ENCODE measurements at regions not wholly inside any gene's neighbourhood (a gene's known extent, or its start where the extent isn't known, plus 50 kb on each side); places are given as distances from the start of the nearest gene placed in this dataset.

- Histone ChIP-seq H3K27me3 (ENCODE audit: control insufficient read depth in 4 of 4, insufficient read depth in 4 of 4, low read length in 3 of 4) (no peaks in the 10 kb centered on the region), H3K27ac (ENCODE audit: low read depth in 1 of 2, low read length in 2 of 2) (no peak overlapping the region), H3K9ac (ENCODE audit: low read depth in 1 of 2, low read length in 2 of 2) (no peak overlapping the region), H3K9me3 (ENCODE audit: control insufficient read depth in 4 of 4, low read length in 3 of 4) (no peaks in the 10 kb centered on the region), H3K4me1 (ENCODE audit: control insufficient read depth in 4 of 4, insufficient read depth in 4 of 4, low read length in 3 of 4) (no peaks in the 10 kb centered on the region), H3K36me3 (ENCODE audit: control insufficient read depth in 4 of 4, insufficient read depth in 3 of 4, low read depth in 1 of 4, low read length in 3 of 4) (no peaks in the 10 kb centered on the region), H3K4me3 (ENCODE audit: low read depth in 1 of 3, low read length in 3 of 3) (no peak overlapping the region)
- no peak for TF ChIP-seq ATF3 (IDR thresholded peaks at IDR 0.05)
- no peak for TF ChIP-seq NR2F2 (IDR thresholded peaks at IDR 0.05)
- no peak for TF ChIP-seq SP1 (IDR thresholded peaks at IDR 0.05)
- TF ChIP-seq YY1 (IDR thresholded peaks at IDR 0.05) = no peak
- DNase-seq (ENCODE audit: low spot score) = no peak
- 68% methylated on average over 2 of the region's 2 CpGs for WGBS
These were observed 98.1 kb upstream of the PTPRR start for GRCh38 chr12:71018682-71019081.

- no peak for TF ChIP-seq ZBTB33 (IDR thresholded peaks at IDR 0.05)
- TF ChIP-seq RAD21 (IDR thresholded peaks at IDR 0.05) = peak; percentile 75 to 76
- TF ChIP-seq CTCF (IDR thresholded peaks at IDR 0.05; ENCODE audit: low read depth, low read length, missing input control) = peak; percentile 26
- WGBS = 20% methylated on average over 2 of the region's 2 CpGs
- Histone ChIP-seq H3K27me3 (ENCODE audit: control insufficient read depth in 4 of 4, insufficient read depth in 4 of 4, low read length in 3 of 4) (peaks cover 0 to 5% (median 0%) of the 10 kb centered on the region in 4 donors), H3K36me3 (ENCODE audit: control insufficient read depth in 4 of 4, insufficient read depth in 3 of 4, low read depth in 1 of 4, low read length in 3 of 4) (no peaks in the 10 kb centered on the region), H3K27ac (ENCODE audit: low read depth in 1 of 2, low read length in 2 of 2) (no peak overlapping the region), H3K9me3 (ENCODE audit: control insufficient read depth in 4 of 4, low read length in 3 of 4) (no peaks in the 10 kb centered on the region), H3K4me3 (ENCODE audit: low read depth in 1 of 3, low read length in 3 of 3) (no peak overlapping the region), H3K9ac (ENCODE audit: low read depth in 1 of 2, low read length in 2 of 2) (no peak overlapping the region), H3K4me1 (ENCODE audit: control insufficient read depth in 4 of 4, insufficient read depth in 4 of 4, low read length in 3 of 4) (no peaks in the 10 kb centered on the region)
- DNase-seq (ENCODE audit: low spot score) = no peak
These were observed 93.7 kb upstream of the PTPRR start for GRCh38 chr12:71014180-71014785.

GRCh38 chr12:71011261-71011660, 90.7 kb upstream of the PTPRR start:
- Histone ChIP-seq H3K9me3 (ENCODE audit: control insufficient read depth in 4 of 4, low read length in 3 of 4) (no peaks in the 10 kb centered on the region), H3K4me1 (ENCODE audit: control insufficient read depth in 4 of 4, insufficient read depth in 4 of 4, low read length in 3 of 4) (no peaks in the 10 kb centered on the region), H3K9ac (ENCODE audit: low read depth in 1 of 2, low read length in 2 of 2) (no peak overlapping the region), H3K36me3 (ENCODE audit: control insufficient read depth in 4 of 4, insufficient read depth in 3 of 4, low read depth in 1 of 4, low read length in 3 of 4) (no peaks in the 10 kb centered on the region), H3K27ac (ENCODE audit: low read depth in 1 of 2, low read length in 2 of 2) (no peak overlapping the region), H3K27me3 (ENCODE audit: control insufficient read depth in 4 of 4, insufficient read depth in 4 of 4, low read length in 3 of 4) (peaks cover 0 to 5% (median 1%) of the 10 kb centered on the region in 4 donors), H3K4me3 (ENCODE audit: low read depth in 1 of 3, low read length in 3 of 3) (no peak overlapping the region)
- DNase-seq (ENCODE audit: low spot score) = no peak
- WGBS = 86% methylated on average over 4 of the region's 4 CpGs
- no peak for TF ChIP-seq RAD21 (IDR thresholded peaks at IDR 0.05)
- TF ChIP-seq HNF4G (IDR thresholded peaks at IDR 0.05) = no peak
- no peak for TF ChIP-seq FOXA2 (IDR thresholded peaks at IDR 0.05)
- no peak for TF ChIP-seq CTCF (IDR thresholded peaks at IDR 0.05; ENCODE audit: low read depth, low read length, missing input control)
- no peak for TF ChIP-seq RXRA (IDR thresholded peaks at IDR 0.05)
- TF ChIP-seq YY1 (IDR thresholded peaks at IDR 0.05) = no peak
- no peak for TF ChIP-seq TAF1 (conservative IDR thresholded peaks at IDR 0.05)
